HepG2 (cell line): ENCODE measurements at regions not wholly inside any gene's neighbourhood (a gene's known extent, or its start where the extent isn't known, plus 50 kb on each side); places are given as distances from the start of the nearest gene placed in this dataset.

Experiments used
- AGO2 ChIP-seq: fragments of 200-400 bp; formaldehyde crosslinking; optimal IDR thresholded peaks from 2 replicates; pipeline ENCODE3; 2017; ENCODE audit warnings: mild to moderate bottlenecking, low read depth, low read length, moderate library complexity
- ARNT2 ChIP-seq: sonication (generic); formaldehyde crosslinking; IDR thresholded peaks from 2 replicates; pipeline ENCODE4 v1.8.0; 2022; ENCODE audit warnings: mild to moderate bottlenecking, low read depth, missing genetic modification reagents, moderate library complexity
- BRD4 ChIP-seq: sonication (generic); formaldehyde crosslinking; IDR thresholded peaks from 2 replicates; pipeline ENCODE4 v1.4.0; 2020; ENCODE audit warnings: missing genetic modification reagents
- CBFB ChIP-seq: sonication (generic); formaldehyde crosslinking; IDR thresholded peaks from 2 replicates; pipeline ENCODE4 v1.4.0; 2020; ENCODE audit warnings: missing genetic modification reagents
- CCDC6 ChIP-seq: sonication (generic); formaldehyde crosslinking; IDR thresholded peaks from 2 replicates; pipeline ENCODE4 v1.8.1; 2022; ENCODE audit warnings: mild to moderate bottlenecking, missing genetic modification reagents, moderate library complexity
- DNMT3B ChIP-seq: conservative IDR thresholded peaks from 2 replicates; pipeline ENCODE4 v1.6.1; 2016; ENCODE audit warnings: missing biosample characterization, control low read depth
- FOXC1 ChIP-seq: sonication (generic); formaldehyde crosslinking; IDR thresholded peaks from 2 replicates; pipeline ENCODE4 v1.8.0; 2022; ENCODE audit warnings: mild to moderate bottlenecking, missing genetic modification reagents, borderline replicate concordance
- HDAC2 ChIP-seq: sonication (generic); formaldehyde crosslinking; IDR thresholded peaks from 2 replicates; pipeline ENCODE4 v1.4.0; 2020; ENCODE audit warnings: missing genetic modification reagents
- JUNB ChIP-seq: sonication (generic); formaldehyde crosslinking; IDR thresholded peaks from 2 replicates; pipeline ENCODE4 v1.8.0; 2022; ENCODE audit warnings: missing genetic modification reagents, mild to moderate bottlenecking, borderline replicate concordance
- KAT8 ChIP-seq: IDR thresholded peaks from 2 replicates; pipeline ENCODE4 v1.6.1; 2016; ENCODE audit warnings: missing genetic modification reagents, missing compliant biosample characterization
- MAF1 ChIP-seq: sonication (generic); formaldehyde crosslinking; IDR thresholded peaks from 2 replicates; pipeline ENCODE4 v1.5.0; 2020; ENCODE audit warnings: missing genetic modification reagents, borderline replicate concordance
- MED8 ChIP-seq: sonication (generic); formaldehyde crosslinking; IDR thresholded peaks from 2 replicates; pipeline ENCODE4 v1.8.1; 2023; ENCODE audit warnings: mild to moderate bottlenecking, missing genetic modification reagents; ENCODE audit not compliant: insufficient replicate concordance
- NR0B2 ChIP-seq: sonication (generic); formaldehyde crosslinking; IDR thresholded peaks from 2 replicates; pipeline ENCODE4 v1.4.0; 2020; ENCODE audit warnings: mild to moderate bottlenecking, missing genetic modification reagents
- PTBP1 ChIP-seq: fragments of 200-400 bp; formaldehyde crosslinking; IDR thresholded peaks from 2 replicates; pipeline ENCODE4 v1.6.1; 2018; ENCODE audit warnings: low read length, low read depth; ENCODE audit not compliant: poor library complexity, severe bottlenecking
- SATB2 ChIP-seq: sonication (generic); formaldehyde crosslinking; IDR thresholded peaks from 2 replicates; pipeline ENCODE4 v1.5.0; 2020; ENCODE audit warnings: missing genetic modification reagents
- SCMH1 ChIP-seq: sonication (generic); formaldehyde crosslinking; IDR thresholded peaks from 2 replicates; pipeline ENCODE4 v1.9.0; 2021; ENCODE audit warnings: missing genetic modification reagents, mild to moderate bottlenecking, borderline replicate concordance
- SIX4 ChIP-seq: sonication (generic); formaldehyde crosslinking; IDR thresholded peaks from 2 replicates; pipeline ENCODE4 v1.4.0; 2020; ENCODE audit warnings: missing genetic modification reagents
- SPEN ChIP-seq: sonication (generic); formaldehyde crosslinking; IDR thresholded peaks from 2 replicates; pipeline ENCODE4 v1.5.1; 2020; ENCODE audit warnings: low read depth, mild to moderate bottlenecking, missing genetic modification reagents
- SRSF1 ChIP-seq: fragments of 200-400 bp; formaldehyde crosslinking; optimal IDR thresholded peaks from 2 replicates; pipeline ENCODE3; 2017; ENCODE audit warnings: mild to moderate bottlenecking, low read depth, low read length, moderate library complexity
- TCF7 ChIP-seq: sonication (generic); IDR thresholded peaks from 2 replicates; pipeline ENCODE4 v1.6.1; 2016; ENCODE audit warnings: antibody characterized with exemption, low read depth
- XRCC5 ChIP-seq: fragments of 200-400 bp; formaldehyde crosslinking; optimal IDR thresholded peaks from 2 replicates; pipeline ENCODE3; 2017; ENCODE audit warnings: mild to moderate bottlenecking, low read length
- ZC3H4 ChIP-seq: sonication (generic); formaldehyde crosslinking; IDR thresholded peaks from 2 replicates; pipeline ENCODE4 v1.4.0; 2020; ENCODE audit warnings: missing genetic modification reagents, borderline replicate concordance
- ZNF3 ChIP-seq: IDR thresholded peaks from 2 replicates; pipeline ENCODE4 v1.7.0; 2017; ENCODE audit warnings: inconsistent platforms
- ZNF460 ChIP-seq: sonication (generic); formaldehyde crosslinking; IDR thresholded peaks from 2 replicates; pipeline ENCODE4 v1.5.1; 2020; ENCODE audit warnings: missing genetic modification reagents, mild to moderate bottlenecking, borderline replicate concordance
- ZNF569 ChIP-seq: sonication (generic); formaldehyde crosslinking; IDR thresholded peaks from 2 replicates; pipeline ENCODE4 v1.5.0; 2020; ENCODE audit warnings: mild to moderate bottlenecking, missing genetic modification reagents, moderate library complexity, borderline replicate concordance
- ZNF589 ChIP-seq: sonication (generic); formaldehyde crosslinking; conservative IDR thresholded peaks from 2 replicates; pipeline ENCODE4 v1.8.0; 2022; ENCODE audit warnings: mild to moderate bottlenecking, moderate library complexity, missing genetic modification reagents
- ZNF678 ChIP-seq: sonication (generic); formaldehyde crosslinking; IDR thresholded peaks from 2 replicates; pipeline ENCODE4 v1.4.0; 2020; ENCODE audit warnings: mild to moderate bottlenecking, missing genetic modification reagents
- TF ChIP-seq, protein P1 (sequence below): IDR thresholded peaks from 2 replicates; pipeline ENCODE4 v1.6.1; 2016; ENCODE audit warnings: missing genetic modification reagents, missing compliant biosample characterization
- TF ChIP-seq, protein P2 (sequence below): sonication (generic); formaldehyde crosslinking; IDR thresholded peaks from 2 replicates; pipeline ENCODE4 v1.5.0; 2020; ENCODE audit warnings: mild to moderate bottlenecking, missing genetic modification reagents

GRCh38 chr18:39841482-39842365 lies 2113.3 kb upstream of the PIK3C3 start (continued):
- TF ChIP-seq JUNB (CRISPR knock-in tag) (no peak), SRSF1 (no peak), ZNF460 (CRISPR knock-in tag) (no peak), ZNF569 (CRISPR knock-in tag) (no peak), ARNT2 (CRISPR knock-in tag) (no peak), SPEN (CRISPR knock-in tag) (no peak), PTBP1 (no peak), KAT8 (CRISPR knock-in tag) (0 out of 2 replicates have a peak, but pooled peaks have one; percentile 22), SCMH1 (CRISPR knock-in tag) (no peak), CCDC6 (CRISPR knock-in tag) (no peak), MAF1 (CRISPR knock-in tag) (no peak), CBFB (CRISPR knock-in tag) (no peak), HDAC2 (CRISPR knock-in tag) (no peak), SATB2 (CRISPR knock-in tag) (no peak), SIX4 (CRISPR knock-in tag) (no peak), FOXC1 (CRISPR knock-in tag) (peak; percentile 56; the same call in 1 of the 2 replicates), NR0B2 (CRISPR knock-in tag) (no peak), TCF7 (no peak), ZC3H4 (CRISPR knock-in tag) (no peak), MED8 (CRISPR knock-in tag) (no peak), ZNF678 (CRISPR knock-in tag) (no peak), ZNF589 (no peak), AGO2 (no peak), XRCC5 (peak; percentile 77), ZNF3 (no peak), DNMT3B (CRISPR knock-in tag) (no peak), BRD4 (CRISPR knock-in tag) (no peak)
- TF ChIP-seq, protein P1, sequence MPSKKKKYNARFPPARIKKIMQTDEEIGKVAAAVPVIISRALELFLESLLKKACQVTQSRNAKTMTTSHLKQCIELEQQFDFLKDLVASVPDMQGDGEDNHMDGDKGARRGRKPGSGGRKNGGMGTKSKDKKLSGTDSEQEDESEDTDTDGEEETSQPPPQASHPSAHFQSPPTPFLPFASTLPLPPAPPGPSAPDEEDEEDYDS (CRISPR knock-in tag), result no peak
- TF ChIP-seq, protein P2, sequence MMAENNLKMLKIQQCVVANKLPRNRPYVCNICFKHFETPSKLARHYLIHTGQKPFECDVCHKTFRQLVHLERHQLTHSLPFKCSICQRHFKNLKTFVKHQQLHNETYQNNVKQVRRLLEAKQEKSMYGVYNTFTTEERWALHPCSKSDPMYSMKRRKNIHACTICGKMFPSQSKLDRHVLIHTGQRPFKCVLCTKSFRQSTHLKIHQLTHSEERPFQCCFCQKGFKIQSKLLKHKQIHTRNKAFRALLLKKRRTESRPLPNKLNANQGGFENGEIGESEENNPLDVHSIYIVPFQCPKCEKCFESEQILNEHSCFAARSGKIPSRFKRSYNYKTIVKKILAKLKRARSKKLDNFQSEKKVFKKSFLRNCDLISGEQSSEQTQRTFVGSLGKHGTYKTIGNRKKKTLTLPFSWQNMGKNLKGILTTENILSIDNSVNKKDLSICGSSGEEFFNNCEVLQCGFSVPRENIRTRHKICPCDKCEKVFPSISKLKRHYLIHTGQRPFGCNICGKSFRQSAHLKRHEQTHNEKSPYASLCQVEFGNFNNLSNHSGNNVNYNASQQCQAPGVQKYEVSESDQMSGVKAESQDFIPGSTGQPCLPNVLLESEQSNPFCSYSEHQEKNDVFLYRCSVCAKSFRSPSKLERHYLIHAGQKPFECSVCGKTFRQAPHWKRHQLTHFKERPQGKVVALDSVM (CRISPR knock-in tag), result no peak
